ENCODE measurements at regions not wholly inside any gene's neighbourhood (a gene's known extent, or its start where the extent isn't known, plus 50 kb on each side); places are given as distances from the start of the nearest gene placed in this dataset.

- no peak for TF ChIP-seq POLR2AphosphoS5 (IDR thresholded peaks at IDR 0.05; ENCODE audit: insufficient read depth, low read depth, low read length)
- no peak for TF ChIP-seq POLR2A (IDR thresholded peaks at IDR 0.05; ENCODE audit: low read depth, low read length)
- no peak for TF ChIP-seq CTCF (IDR thresholded peaks at IDR 0.05; ENCODE audit: extremely low read depth in 1 of 2, insufficient read depth in 1 of 2, low read depth in 1 of 2, low read length in 2 of 2)
- no peak for TF ChIP-seq MAX (IDR thresholded peaks at IDR 0.05; ENCODE audit: insufficient read depth, insufficient read length)
- no peak for TF ChIP-seq MYC (IDR thresholded peaks at IDR 0.05; ENCODE audit: low read depth, low read length)
- TF ChIP-seq JUN (IDR thresholded peaks at IDR 0.05; ENCODE audit: borderline replicate concordance, insufficient read depth, insufficient read length, low read depth) = no peak
- TF ChIP-seq EZH2 (IDR thresholded peaks at IDR 0.05; ENCODE audit: borderline replicate concordance, low read depth, low read length, severe bottlenecking) = no peak
- no peak for TF ChIP-seq GATA2 (IDR thresholded peaks at IDR 0.05; ENCODE audit: insufficient read depth, insufficient read length, low read depth, low read length)
- no peak for TF ChIP-seq FOS (IDR thresholded peaks at IDR 0.05; ENCODE audit: borderline replicate concordance, insufficient read depth, low read length)
Observed at GRCh38 chr1:37107153-37107907, 73.0 kb upstream of the GRIK3 start.

Measured in endothelial cell of umbilical vein (primary cell).